NCI-H128 (cell line): ENCODE measurements at regions not wholly inside any gene's neighbourhood (a gene's known extent, or its start where the extent isn't known, plus 50 kb on each side); places are given as distances from the start of the nearest gene placed in this dataset.
A peak's percentile ranks its signal among the peaks of the same experiment; 100 is the strongest.
"Not testable (repeated sequence)": the region's sequence is repeated elsewhere in the genome, so short reads cannot be mapped to it uniquely, and the experiment has no call there.

ENCODE experiments used
- DNase-seq: peaks from one replicate; lab custom pipeline; 2025; ENCODE audit not compliant: unreplicated experiment; lab: John Stamatoyannopoulos, UW

DNA sequence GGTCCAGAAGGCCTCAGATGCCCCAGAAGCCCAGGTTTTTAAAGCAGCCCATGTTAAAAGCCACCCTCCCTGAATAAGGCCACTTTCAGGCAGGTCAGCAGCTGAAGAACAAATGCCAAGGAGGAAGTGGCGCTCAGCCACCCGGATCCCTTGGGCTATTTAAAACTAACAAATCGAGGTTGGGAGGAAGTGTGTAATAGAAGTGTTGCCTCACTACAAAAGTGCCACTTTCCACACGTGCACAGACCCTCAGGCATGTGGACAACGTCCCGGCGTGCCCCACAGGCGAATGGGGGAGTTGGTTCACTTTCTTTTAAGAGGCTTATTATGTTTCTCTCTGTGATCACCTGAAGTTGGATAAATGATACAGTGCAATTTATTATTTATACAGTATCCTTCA lies 173.8 kb upstream of the SALL3 start:
- DNase-seq, result no peak

DNA sequence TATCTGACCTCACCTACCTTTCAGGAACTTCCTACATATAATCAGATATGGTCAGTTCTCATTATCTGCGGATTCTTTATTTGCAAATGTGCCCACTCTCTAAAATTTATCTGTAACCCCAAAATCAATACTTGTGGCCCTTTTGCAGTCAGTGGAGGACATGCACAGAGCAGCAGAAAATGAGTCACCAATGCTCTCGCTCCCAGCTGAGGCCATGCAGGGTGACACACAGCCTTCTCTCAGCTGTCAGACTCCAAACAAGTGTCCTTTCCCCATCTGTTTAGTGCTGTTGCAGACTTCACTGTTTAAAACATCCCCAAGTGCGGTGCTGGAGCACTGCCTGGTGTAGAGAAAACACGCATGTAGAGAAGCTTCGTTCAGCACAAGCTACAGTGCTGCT lies 171.9 kb upstream of the SALL3 start:
- no peak for DNase-seq

DNA sequence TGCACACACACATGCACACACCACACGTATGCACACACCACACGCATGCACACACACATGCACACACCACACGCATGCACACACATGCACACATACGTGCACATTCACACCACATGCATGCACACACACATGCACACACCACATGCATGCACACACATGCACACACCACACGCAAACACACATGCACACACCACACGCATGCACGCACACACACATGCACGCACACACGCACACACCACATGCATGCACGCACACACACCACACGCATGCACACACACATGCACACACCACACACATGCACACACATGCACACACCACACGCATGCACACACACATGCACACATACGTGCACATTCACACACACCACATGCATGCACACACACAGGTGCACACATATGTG lies 169.8 kb upstream of the SALL3 start:
- DNase-seq, result no peak

DNA sequence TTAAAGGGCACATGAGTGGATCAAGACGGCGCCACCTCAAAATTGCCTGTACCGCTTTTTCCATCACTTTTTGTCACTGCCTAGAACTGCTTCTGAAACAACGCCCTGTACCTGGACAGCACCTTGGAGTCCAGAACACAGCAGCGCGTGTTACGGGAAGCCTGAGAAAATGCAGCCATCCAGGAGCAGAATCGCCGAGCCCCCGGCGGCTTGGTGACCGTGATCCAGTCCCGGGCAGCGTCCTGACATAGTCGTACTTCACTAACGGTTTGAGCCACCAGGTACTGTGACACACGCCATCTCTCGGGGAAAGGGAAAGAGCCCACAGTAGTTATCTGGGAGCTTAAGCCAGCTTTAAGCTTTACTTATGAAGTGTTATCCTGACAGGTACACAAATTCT lies 168.9 kb upstream of the SALL3 start:
- no peak for DNase-seq

DNA sequence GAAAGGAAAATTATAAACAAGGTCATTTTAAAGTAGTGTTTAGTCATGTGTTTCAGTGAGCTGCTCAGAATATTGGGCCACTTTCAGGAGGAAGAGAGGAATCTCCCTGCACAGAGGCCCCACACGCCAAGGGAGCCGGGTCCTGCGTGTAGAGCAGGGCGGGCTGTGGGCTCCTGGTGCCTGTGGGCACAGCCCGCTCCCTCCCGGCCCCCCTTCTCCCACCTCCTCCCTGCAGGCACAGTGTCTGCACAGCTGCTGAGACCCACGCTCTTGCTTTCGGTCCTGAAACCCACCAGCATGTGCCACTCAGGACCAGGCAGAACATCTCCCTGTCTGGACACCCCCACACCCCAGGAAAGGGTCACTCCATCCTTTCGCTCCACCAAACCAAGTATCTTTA lies 167.6 kb upstream of the SALL3 start:
- DNase-seq, result no peak

DNA sequence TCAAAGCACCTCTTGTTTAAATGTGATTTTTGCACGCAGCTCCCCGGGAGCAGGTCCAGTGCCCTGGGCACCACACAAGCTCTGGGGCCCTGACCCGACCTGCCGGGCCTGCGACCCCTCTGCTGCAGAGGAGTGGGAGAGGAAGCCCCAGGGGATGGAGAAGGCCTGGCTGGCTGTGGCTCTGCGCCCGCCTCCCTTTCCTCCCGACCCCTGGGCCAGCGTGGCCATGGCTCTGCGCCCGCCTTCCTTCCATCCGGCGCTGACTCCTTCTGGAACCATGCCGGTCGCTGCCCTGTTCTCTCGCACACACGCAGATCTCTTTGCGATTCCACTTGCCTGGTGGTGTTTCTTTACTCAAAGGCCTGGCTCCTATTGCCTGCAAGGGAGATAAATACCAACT lies 166.5 kb upstream of the SALL3 start:
- DNase-seq, result no peak

DNA sequence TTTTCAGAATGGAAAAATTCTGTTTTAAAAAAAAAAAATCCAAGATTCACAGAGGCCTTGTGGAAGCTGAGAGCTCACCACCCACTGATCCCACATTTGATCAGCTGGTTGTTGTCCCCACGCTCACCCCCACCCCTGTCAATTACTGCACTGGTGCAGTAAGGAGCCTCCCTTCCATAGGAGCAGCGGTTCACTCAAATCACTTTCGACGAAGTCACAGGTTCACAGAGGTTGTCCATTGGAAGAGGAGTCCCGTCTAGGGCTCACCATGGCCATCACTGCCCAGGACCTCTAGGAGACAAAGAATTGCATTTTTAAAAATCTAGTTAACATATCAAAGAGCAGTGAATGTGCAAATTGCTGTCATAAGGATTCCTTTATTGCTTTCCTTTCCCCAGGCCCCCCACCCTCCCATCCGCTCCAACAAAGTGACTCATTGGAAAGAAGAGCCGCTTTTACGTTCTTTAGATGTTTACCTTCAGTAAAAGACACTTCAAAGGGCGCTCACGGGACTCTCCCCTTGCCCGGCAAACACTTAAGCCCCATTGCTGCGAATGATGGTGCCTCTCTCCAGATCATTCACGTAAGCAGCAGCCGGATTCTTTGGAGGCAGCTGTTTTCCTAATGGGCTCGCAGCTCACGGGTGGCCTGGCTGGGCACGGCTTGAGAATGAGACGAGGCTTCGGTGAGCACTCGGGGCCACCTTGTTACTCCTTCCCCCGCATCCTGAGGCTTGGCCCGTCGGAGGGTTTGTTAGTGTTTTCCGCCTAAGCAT lies 165.5 kb upstream of the SALL3 start:
- peak; percentile 78 for DNase-seq

DNA sequence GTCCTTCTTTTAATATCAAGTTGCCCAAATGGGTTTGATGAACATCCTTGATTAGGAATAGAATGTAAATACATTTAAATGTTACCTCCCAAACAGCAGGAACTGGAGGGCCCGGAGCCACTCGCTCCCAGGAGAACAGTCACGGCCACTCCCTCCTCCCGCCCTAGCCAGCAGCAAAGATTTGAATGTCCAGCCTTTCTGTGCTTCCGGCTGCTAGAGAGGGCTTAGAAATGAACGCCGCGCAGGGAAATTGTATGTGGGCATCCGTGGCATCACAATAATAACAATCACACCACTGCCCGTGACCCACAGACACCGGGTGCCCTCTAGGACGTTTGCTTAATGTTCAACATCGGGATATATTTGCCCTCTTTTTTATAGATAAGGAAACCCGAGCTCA lies 164.9 kb upstream of the SALL3 start:
- DNase-seq, result no peak

DNA sequence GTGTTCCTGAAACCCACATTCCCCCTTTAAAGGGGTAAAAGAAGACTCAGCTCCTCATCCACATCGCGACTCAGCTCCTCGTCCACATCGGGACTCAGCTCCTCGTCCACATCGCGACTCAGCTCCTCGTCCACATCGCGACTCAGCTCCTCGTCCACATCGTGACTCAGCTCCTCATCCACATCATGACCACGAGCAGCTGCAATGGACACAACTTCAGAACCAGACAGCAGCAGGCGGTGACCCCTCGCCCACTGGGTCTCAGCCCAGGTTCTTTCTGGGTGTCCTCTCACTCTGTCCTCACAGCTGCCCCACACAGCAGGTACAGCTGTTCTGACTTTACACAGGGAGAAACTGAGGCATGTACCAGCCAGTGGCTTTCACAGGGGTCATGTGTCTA lies 163.5 kb upstream of the SALL3 start:
- no peak for DNase-seq

DNA sequence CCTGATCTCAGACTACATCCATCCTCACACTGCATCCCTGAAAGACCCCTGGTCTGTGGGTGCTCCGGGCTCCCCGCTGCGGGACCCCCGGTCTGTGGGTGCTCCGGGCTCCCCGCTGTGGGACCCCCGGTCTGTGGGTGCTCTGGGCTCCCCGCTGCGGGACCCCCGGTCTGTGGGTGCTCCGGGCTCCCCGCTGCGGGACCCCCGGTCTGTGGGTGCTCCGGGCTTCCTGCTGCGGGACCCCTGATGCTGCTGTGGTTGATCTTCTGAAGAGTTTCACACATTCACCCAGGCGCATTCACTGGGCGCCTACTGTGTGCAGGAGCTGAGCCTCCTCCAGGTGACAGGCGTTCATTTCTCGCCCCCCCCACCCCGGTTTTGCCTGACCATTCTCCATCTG lies 162.7 kb upstream of the SALL3 start:
- no peak for DNase-seq

DNA sequence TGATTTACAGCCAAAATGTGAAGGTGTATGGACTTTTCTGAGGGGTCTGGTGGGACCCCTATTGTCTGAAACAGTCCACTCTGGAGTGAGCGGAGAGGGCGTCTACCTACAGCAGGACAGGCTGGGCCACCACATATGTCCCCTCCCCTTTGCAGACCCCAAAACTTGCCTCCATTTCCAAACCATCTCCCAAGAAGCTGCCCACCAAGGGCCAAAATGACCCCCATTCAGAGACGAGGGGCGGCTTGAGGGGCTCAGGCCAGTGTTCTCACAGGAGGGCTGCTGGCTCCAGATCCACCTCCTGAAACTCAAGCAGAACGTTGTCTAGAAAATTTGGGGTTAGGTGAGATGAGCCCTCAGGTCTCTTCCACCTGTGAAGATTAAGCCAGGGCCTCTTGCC lies 161.1 kb upstream of the SALL3 start:
- no peak for DNase-seq

DNA sequence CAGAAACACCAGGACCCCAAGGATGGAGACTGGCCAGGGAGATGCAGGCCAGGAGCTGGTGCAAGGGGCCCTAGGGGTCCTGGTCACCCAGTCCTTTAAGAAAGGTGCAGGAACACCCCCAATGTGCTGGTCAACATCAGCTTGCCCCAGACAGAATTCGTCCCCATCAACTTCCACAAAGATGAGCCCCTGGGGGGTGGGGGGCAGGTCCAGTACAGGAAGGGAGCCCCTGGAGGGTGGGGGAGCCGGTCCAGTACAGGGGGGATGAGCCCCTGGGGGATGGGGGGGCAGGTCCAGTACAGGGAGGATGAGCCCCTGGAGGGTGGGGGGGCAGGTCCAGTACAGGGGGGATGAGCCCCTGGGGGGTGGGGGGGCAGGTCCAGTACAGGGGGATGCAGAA lies 160.7 kb upstream of the SALL3 start:
- no peak for DNase-seq

DNA sequence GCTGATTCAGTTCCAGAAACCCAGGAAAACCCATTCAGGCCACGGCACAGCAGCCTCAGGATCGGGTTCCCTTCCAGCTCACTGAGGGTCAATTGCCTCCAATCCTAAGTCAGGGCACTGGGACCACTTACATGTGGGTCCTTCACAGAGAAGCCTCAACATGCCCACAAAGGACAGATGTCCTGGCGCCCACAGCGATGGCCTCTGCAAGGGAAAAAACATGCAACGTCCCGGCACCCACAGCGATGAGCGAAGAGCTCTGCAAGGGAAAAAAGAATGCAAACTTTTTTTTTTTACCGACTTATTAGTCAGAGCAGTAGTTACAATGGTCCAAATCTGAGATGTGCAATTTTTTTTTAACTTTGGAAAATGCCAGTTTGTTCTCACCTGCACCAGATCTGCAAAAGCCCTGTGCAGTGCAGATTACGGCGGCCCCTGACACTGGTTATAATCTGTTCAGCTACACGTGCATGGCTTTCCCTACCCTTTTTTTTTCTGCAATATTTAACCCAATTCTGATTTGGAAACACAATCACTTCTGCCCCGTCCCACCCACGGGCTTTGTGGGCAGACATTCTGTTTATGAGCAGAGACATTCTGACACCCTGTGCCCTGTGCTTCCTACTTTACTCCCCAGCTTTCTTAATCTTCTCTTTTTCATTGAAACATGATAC lies 159.3 kb upstream of the SALL3 start:
- no peak for DNase-seq

DNA sequence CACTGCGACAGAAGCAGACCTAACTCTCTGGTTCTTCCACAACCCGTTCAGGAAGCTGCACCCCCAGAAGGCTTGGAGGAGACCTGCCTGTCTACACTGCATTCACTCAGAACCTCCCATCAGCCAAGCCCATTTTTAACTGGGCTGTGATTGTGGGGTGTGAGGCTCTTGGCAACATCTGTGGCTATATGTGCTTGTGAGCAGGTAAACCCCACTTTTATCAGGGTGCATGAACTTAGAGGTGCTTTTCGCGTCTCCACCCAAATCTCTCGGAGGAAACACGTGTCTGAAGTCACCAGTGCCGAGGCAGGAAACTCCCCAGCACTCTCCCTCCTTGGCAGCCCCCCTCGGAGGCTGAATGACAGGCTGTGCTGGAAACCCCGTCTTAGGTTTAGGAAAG lies 158.2 kb upstream of the SALL3 start:
- no peak for DNase-seq

DNA sequence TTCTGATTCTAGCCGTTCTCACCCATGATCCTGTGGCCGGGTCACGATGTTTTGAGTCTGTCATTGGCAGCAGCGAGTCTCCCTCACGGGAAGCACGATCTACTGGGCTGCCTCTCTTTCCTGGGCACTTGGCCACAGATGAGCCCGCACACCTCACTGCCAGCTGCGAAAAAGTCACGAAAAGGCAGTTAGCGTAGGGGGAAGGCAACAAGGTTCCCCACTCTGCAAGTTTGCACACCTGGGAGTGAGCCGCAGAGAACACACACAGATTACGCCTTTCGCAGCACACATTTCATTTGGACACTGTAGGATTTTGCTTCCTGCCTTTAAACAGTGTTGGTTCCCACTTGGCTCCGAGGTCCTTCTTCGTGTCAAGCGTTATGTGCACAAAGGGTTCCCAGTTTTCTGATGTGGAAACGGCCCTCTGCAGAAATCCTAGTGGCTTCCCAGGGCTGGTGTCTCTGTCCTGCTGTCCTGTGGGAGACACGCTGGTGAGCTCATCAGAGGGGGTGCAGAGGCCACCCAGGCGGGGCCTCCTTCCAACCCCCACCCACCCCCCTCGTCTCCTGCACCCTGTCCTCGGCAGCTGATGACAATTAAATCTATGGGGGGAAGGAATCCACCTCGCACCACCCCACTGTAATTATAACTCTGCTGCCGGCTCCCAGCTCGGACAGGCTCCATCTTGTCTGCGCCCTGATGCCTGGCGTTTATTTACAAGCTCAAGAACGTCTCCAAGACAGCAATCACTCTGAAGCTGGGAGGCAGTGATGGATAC lies 157.3 kb upstream of the SALL3 start:
- no peak for DNase-seq

DNA sequence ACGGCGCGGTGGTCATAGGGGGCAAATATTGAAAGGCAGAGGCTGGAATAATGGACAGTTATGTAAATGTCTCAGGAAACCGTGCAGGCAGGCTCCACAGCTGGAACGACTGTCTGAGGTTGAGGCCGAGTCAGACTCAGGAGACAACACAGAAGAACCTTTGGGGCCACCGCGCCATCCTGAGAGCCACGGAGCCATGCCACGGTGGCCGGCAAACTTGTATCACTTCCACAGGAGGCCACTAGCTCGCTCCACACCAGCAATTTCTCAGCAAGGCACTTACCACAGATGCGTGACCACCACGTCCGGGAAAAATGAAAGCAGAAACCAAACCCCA lies 156.7 kb upstream of the SALL3 start:
- no peak for DNase-seq

DNA sequence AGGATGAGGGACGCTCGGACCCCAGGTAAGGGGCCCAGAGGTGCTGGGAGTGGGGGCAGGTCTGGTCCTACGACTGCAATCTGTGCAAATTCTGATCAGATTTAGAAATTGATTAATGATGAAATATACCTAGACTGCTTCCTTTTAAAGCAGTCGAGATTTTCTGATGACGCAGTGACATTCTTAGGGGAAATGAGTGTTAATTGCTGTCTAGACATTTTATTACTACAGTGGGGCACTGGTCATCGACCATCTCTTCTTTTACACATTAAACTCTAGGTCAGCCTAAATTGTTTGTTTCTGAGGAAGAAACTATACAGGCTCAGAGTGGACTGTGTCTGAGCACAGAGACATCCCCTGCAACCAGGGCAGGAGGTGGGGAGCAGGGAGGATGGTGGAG lies 154.4 kb upstream of the SALL3 start:
- DNase-seq, result no peak

DNA sequence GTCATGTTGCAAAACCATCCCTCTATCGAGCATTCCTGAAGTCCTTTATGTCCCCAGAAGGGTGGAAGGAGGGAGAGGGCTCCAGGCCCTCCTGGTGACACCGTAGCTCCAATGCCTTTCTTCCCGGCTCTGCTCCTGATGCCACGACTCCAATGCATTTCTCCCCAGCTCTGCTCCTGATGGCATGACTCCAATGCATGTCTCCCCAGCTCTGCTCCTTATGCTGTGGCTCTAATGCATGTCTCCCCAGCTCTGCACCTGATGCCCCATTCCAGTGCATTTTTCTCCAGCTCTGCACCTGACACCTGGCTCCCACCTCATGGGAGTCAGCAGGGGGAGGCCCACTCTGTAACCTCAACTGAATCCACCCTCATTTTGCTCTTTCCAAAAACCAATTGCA lies 153.0 kb upstream of the SALL3 start:
- no peak for DNase-seq

DNA sequence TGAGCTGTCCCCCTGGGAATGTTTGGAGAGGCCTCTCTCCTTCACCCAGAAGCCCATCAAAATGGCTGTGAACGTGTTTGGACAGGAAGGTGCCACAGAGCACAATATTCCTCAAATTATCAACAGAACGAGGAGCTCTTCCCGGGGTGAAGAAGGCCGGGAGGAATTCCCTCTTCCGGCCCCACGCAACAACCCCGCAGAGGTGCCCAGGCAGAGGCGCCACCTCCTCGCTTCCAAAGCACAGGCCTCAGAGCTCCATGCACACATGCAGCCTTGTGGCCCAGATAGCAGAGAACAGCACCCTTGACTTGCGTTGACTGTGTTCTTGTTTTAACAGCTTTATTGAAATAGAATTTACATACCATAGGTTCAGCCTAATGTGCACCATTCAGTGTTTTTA lies 152.5 kb upstream of the SALL3 start:
- DNase-seq, result no peak

DNA sequence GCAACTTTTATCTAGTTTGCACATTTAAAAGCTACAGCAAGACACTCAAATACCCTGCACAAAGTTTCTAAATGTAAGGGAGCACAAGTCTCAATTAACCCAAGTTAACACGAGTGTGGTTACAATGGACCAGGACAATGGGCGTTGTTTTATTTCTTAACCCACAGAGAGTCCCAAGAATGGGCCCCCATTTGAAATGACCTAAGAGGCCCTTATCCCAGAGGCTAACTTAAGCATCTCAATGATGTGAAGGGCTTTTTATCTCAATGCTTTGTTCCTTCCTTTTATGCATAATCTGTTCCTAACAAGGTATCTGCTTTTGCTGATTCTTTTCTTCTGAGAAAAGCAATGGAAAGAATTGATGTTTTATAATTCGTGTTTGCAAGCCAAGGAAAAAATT lies 151.5 kb upstream of the SALL3 start:
- no peak for DNase-seq

DNA sequence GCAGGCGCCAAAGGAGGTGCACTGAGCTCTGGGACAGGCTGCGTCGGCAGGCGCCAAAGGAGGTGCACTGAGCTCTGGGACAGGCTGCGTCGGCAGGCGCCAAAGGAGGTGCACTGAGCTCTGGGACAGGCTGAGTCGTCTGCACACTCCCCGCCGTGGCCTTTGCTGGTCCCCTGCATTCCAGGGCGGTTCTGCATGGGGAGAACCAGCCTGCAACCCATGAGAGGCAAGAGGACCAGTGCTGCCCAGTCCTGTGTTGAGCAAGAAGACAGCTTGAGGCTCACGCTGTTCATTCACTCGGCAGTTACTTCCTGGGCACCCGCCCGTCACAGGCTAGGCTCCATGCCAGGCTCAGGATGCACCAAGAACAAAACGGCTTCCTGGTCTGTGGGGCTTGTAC lies 150.6 kb upstream of the SALL3 start:
- not testable (repeated sequence) for DNase-seq

DNA sequence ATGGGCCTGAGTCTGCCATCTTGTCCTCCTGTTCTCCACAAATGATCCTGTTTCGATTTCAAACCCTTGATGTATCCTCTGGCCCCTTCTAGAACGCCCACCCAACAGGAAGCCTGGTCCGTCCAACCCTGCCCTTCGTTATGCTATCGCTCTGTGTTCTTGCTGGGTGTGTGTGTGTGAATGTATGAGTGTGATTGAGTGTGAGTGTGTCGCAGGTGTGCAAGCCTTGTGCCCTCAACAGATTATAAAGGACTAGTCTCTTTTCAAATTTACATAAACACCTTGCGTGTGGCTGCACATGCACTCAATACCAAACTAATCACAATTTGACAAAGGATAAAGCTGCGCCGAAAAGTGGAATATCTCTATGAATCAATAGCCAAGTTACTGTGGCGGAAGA lies 149.5 kb upstream of the SALL3 start:
- no peak for DNase-seq
